Testis (tissue), 2 donors: ENCODE measurements at regions not wholly inside any gene's neighbourhood (a gene's known extent, or its start where the extent isn't known, plus 50 kb on each side); places are given as distances from the start of the nearest gene placed in this dataset.

Experiments used
- DNase-seq: peaks from one replicate; pipeline ENCODE4 v3.0.0-alpha.2; 2019
- H3K27ac ChIP-seq, 2 donors: fragments of 200-600 bp; sonication (generic); one replicate each; pipeline ENCODE4 v1.5.1; 2019
- H3K27me3 ChIP-seq: fragments of 200-600 bp; sonication (generic); one replicate; pipeline ENCODE4 v1.5.1; 2019
- H3K36me3 ChIP-seq: fragments of 200-600 bp; sonication (generic); one replicate; pipeline ENCODE4 v1.5.1; 2017; ENCODE audit warnings: low read depth; ENCODE audit errors: missing control alignments
- H3K4me1 ChIP-seq: fragments of 200-600 bp; sonication (generic); one replicate; pipeline ENCODE4 v1.5.1; 2019
- H3K4me3 ChIP-seq, 2 donors: fragments of 200-600 bp; sonication (generic); one replicate each; pipeline ENCODE4 v1.5.1; 2017 to 2019
- H3K9me3 ChIP-seq: fragments of 200-600 bp; sonication (generic); one replicate; pipeline ENCODE4 v1.5.1; 2017
- POLR2A ChIP-seq: fragments of 450-650 bp; IDR thresholded peaks from one replicate; pipeline ENCODE4 v1.6.1; 2017; ENCODE audit warnings: antibody characterized with exemption, mild to moderate bottlenecking, moderate library complexity
- WGBS, 2 donors: methylation state at CpG; one replicate each; pipeline ENCODE4 v1.1.5; 2018; 5-methylcytosine and 5-hydroxymethylcytosine counted together
- intact Hi-C: fragments of 100-400 bp; cut with DNase I; formaldehyde crosslinking; loops from one replicate; pipeline ENCODE4 v1.15.1; 2023; ENCODE audit warnings: low total_unique reads
- TF ChIP-seq, protein P1 (sequence below), 3 experiments: fragments of 450-650 bp in 2 of 3; fragments of 200-600 bp in 1 of 3; sonication (generic) in 1 of 3; IDR thresholded peaks; one replicate each; pipeline ENCODE4 v1.5.1; 2016 to 2019; ENCODE audit warnings: antibody characterized with exemption in 3 of 3, mild to moderate bottlenecking in 2 of 3, moderate library complexity in 1 of 3

DNA sequence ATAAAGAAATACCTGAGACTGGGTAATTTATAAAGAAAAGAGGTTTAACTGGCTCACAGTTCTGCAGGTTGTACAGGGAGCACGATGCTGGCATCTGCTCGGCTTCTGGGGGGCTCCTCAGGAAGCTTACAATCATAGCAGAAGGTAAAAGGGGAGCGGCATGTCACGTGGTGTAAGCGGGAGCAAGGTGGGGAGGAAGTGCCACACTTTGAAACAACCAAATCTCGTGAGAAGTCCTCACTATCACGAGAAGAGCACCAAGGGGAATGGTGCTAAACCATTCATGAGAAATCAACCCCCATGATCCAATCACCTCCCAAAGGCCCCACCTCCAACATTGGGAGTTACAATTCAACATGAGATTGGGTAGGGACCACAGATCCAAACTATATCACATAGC is 67.7 kb downstream of the AKR1B1 start:
- H3K27me3 ChIP-seq: no peaks in the 10 kb centered on the region
- H3K27ac ChIP-seq: no peak overlapping the region
- DNase-seq: no peak
- no peak for TF ChIP-seq POLR2A
- TF ChIP-seq, protein P1, sequence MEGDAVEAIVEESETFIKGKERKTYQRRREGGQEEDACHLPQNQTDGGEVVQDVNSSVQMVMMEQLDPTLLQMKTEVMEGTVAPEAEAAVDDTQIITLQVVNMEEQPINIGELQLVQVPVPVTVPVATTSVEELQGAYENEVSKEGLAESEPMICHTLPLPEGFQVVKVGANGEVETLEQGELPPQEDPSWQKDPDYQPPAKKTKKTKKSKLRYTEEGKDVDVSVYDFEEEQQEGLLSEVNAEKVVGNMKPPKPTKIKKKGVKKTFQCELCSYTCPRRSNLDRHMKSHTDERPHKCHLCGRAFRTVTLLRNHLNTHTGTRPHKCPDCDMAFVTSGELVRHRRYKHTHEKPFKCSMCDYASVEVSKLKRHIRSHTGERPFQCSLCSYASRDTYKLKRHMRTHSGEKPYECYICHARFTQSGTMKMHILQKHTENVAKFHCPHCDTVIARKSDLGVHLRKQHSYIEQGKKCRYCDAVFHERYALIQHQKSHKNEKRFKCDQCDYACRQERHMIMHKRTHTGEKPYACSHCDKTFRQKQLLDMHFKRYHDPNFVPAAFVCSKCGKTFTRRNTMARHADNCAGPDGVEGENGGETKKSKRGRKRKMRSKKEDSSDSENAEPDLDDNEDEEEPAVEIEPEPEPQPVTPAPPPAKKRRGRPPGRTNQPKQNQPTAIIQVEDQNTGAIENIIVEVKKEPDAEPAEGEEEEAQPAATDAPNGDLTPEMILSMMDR (IDR thresholded peaks at IDR 0.05): no peak
- no peaks in the 10 kb centered on the region for H3K9me3 ChIP-seq
- whole genome bisulfite sequencing, 2 donors: 93 to 95% methylated on average over 7 of the region's 7 CpGs
- no peak overlapping the region for H3K4me3 ChIP-seq
- no peaks in the 10 kb centered on the region for H3K36me3 ChIP-seq
- intact Hi-C loops: no loop called here
- H3K4me1 ChIP-seq: no peaks in the 10 kb centered on the region

DNA sequence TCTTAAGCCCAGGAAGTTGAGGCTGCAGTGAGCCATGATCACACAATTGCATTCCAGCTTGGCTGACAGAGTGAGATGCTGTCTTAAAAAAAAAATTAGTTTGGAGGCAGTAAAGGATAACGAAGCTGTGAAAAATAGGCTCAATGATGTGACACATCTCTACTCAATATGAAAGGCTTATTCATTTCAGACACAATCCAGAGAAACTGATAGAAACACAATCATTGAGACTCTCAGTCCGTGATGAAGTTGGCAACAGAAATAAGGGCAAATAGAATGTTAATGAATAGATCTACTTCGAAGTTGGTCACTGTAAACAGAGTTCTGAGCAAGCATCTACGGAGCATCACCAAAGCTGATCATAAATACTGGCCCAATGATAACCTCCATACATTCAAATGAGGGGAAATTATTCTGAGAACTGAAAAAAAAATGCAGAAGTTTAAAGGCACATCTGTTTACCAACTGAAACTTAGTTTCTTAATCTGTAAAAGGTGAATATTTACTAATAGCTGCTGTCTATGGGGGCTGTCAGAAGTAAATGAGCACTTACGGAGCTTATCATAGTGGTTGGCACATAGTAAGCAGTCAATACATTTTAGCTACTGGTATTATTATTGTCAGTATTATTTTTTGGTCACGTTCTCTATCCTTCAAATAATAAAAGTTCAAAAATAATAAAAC is 70.4 kb downstream of the AKR1B1 start:
- WGBS, 2 donors: 81 to 92% methylated on average over 6 of the region's 6 CpGs
- TF ChIP-seq, protein P1 (IDR thresholded peaks at IDR 0.05): no peak
- no peak for TF ChIP-seq POLR2A
- Histone ChIP-seq H3K27ac (no peak overlapping the region), H3K4me1 (no peaks in the 10 kb centered on the region), H3K36me3 (no peaks in the 10 kb centered on the region), H3K27me3 (no peaks in the 10 kb centered on the region), H3K9me3 (no peaks in the 10 kb centered on the region), H3K4me3 (no peak overlapping the region)
- intact Hi-C loops: no loop called here
- no peak for DNase-seq

DNA sequence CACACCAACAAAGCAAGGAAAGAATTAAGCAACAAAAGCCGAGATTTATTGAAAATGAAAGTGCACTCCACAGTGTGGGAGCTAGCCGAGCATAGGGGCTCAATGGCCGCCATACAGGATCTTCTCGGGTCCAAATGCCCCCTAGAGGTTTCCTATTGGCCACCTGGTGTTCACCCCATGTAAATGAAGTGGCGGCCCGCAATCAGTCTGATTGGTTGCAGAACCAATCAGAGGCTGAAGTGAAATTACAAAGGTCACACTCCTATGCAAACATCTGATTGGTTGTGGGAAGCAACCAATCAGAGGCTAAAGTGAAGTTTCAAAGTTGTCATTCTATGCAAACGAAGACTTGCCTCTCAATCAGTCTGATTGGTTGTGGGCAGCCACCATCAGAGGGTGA is 61.8 kb upstream of the SLC35B4 start:
- Histone ChIP-seq H3K4me1 (no peaks in the 10 kb centered on the region), H3K9me3 (no peaks in the 10 kb centered on the region), H3K27me3 (no peaks in the 10 kb centered on the region), H3K27ac (no peak overlapping the region), H3K4me3 (no peak overlapping the region), H3K36me3 (no peaks in the 10 kb centered on the region)
- peak; percentile 16 for DNase-seq
- WGBS, 2 donors: 56 to 79% methylated on average over 7 of the region's 7 CpGs
- intact Hi-C loops: no loop called here
- no peak for TF ChIP-seq POLR2A
- TF ChIP-seq, protein P1 (IDR thresholded peaks at IDR 0.05): no peak

DNA sequence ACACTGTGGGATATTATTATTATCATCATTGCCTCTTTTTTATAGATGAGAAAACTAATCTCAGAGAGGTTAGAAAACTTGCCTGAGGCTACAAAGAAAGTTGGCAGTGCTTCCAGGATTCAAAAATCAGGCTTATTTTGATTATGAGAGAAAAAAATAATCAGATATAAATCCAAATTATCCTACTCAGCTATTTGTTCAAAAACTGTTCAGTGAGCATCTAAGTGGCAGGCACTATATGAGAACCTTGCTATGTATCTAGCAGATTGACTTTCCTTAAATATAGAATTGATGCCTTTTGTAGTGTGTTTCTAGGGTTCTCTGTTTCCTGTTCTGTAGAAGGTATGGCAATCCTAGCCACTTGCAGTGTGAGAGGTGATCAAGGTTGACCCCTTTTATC is 60.0 kb upstream of the SLC35B4 start:
- Histone ChIP-seq H3K27me3 (no peaks in the 10 kb centered on the region), H3K9me3 (no peaks in the 10 kb centered on the region), H3K4me1 (no peaks in the 10 kb centered on the region), H3K36me3 (no peaks in the 10 kb centered on the region), H3K27ac (no peak overlapping the region), H3K4me3 (no peak overlapping the region)
- no peak for DNase-seq
- TF ChIP-seq, protein P1 (IDR thresholded peaks at IDR 0.05): no peak
- TF ChIP-seq POLR2A: no peak
- intact Hi-C loops: no loop called here

DNA sequence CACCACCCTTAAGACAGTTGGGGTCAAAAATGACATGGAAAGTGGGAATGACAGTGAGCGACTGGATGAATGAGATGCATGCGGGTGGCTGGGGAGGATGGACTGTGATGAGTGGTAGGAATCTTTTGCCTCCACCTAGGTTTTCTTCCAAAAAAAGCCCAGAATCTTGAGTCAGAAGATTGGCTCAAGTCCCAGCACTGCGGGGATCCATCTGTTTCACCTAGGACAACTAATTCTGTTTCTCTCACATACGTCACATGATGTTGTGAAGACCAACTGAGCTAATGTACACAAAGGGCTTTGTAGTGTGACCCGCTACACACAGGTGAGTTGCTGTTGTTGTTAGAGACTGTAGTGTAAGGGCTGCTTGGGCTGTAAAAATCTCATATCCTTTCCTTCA is 58.5 kb upstream of the SLC35B4 start:
- Histone ChIP-seq H3K27ac (no peak overlapping the region), H3K9me3 (no peaks in the 10 kb centered on the region), H3K27me3 (no peaks in the 10 kb centered on the region), H3K4me1 (no peaks in the 10 kb centered on the region), H3K36me3 (no peaks in the 10 kb centered on the region), H3K4me3 (no peak overlapping the region)
- WGBS, 2 donors: 88 to 92% methylated on average over 5 of the region's 5 CpGs
- no peak for DNase-seq
- intact Hi-C loops: no loop called here
- TF ChIP-seq, protein P1 (IDR thresholded peaks at IDR 0.05): no peak
- no peak for TF ChIP-seq POLR2A
